ENCODE measurements at regions not wholly inside any gene's neighbourhood (a gene's known extent, or its start where the extent isn't known, plus 50 kb on each side); places are given as distances from the start of the nearest gene placed in this dataset.

- Histone ChIP-seq H4K20me1 (ENCODE audit: control insufficient read depth, insufficient read depth, low read length, poor library complexity, severe bottlenecking) (no peaks in the 10 kb centered on the region), H3K9me3 (ENCODE audit: control extremely low read depth in 1 of 3, control insufficient read depth in 2 of 3, insufficient read depth in 1 of 3, low read length in 2 of 3) (peaks cover 0 to 10% (median 0%) of the 10 kb centered on the region in 3 donors), H3K4me1 (ENCODE audit: control insufficient read depth in 2 of 2, insufficient read depth in 2 of 2, low read length in 2 of 2) (no peaks in the 10 kb centered on the region), H3K36me3 (replicated peaks in 1 of 2; ENCODE audit: control extremely low read depth in 1 of 2, control insufficient read depth in 1 of 2, extremely low read depth in 1 of 2, insufficient read depth in 2 of 2, low read length in 1 of 2) (no peaks in the 10 kb centered on the region), H3K27me3 (replicated peaks in 1 of 4; ENCODE audit: control extremely low read depth in 1 of 4, control insufficient read depth in 3 of 4, insufficient read depth in 4 of 4, low read length in 3 of 4) (no peaks in the 10 kb centered on the region), H3K4me2 (replicated peaks; ENCODE audit: low read depth, low read length, poor library complexity, severe bottlenecking) (no peak overlapping the region), H3K9ac (ENCODE audit: low read length) (no peak overlapping the region), H2AFZ (ENCODE audit: insufficient read depth, low read depth, low read length, poor library complexity, severe bottlenecking) (no peak overlapping the region), H3K79me2 (ENCODE audit: control insufficient read depth, insufficient read depth, low read length) (no peaks in the 10 kb centered on the region), H3K27ac (ENCODE audit: low read length in 2 of 2) (no peak overlapping the region), H3K4me3 (ENCODE audit: control extremely low read depth in 1 of 5, extremely low read depth in 1 of 5, insufficient read depth in 1 of 5, low read depth in 2 of 5, low read length in 4 of 5) (no peak overlapping the region)
- POLR2A ChIA-PET, result no interaction called here
- no peak for ATAC-seq (ENCODE audit: low read depth)
- WGBS (ENCODE audit: insufficient coverage), result 67% methylated on average over 2 of the region's 3 CpGs
- CTCF ChIA-PET, result no interaction called here
- Mint-ChIP-seq H3K9me3 (ENCODE audit: insufficient read depth) (no peaks in the 10 kb centered on the region), H3K4me1 (no peaks in the 10 kb centered on the region), H3K27me3 (peaks cover 4% of the 10 kb centered on the region), H3K27ac (no peak overlapping the region), H3K4me3 (no peak overlapping the region)
- no peak for DNase-seq
- intact Hi-C loops (cut with micrococcal nuclease), result no loop called here
- no peak for TF ChIP-seq EZH2 (IDR thresholded peaks at IDR 0.05; ENCODE audit: borderline replicate concordance, insufficient read depth, low read depth, low read length, poor library complexity, severe bottlenecking)
- no peak for TF ChIP-seq CTCF (IDR thresholded peaks at IDR 0.05)
Measured at GRCh38 chr1:213538251-213538650, 449.5 kb upstream of the PROX1 start.

- no peak for TF ChIP-seq CTCF (IDR thresholded peaks at IDR 0.05)
- no peak for TF ChIP-seq EZH2 (IDR thresholded peaks at IDR 0.05; ENCODE audit: borderline replicate concordance, insufficient read depth, low read depth, low read length, poor library complexity, severe bottlenecking)
- H3K27me3 Mint-ChIP-seq, result peaks cover 4% of the 10 kb centered on the region
Measured at GRCh38 chr1:213539464-213539863, 448.3 kb upstream of the PROX1 start.

More at GRCh38 chr1:213539464-213539863, 448.3 kb upstream of the PROX1 start:
- Histone ChIP-seq H3K27me3 (replicated peaks in 1 of 4; ENCODE audit: control extremely low read depth in 1 of 4, control insufficient read depth in 3 of 4, insufficient read depth in 4 of 4, low read length in 3 of 4) (no peaks in the 10 kb centered on the region), H3K9ac (ENCODE audit: low read length) (no peak overlapping the region), H3K79me2 (ENCODE audit: control insufficient read depth, insufficient read depth, low read length) (no peaks in the 10 kb centered on the region), H3K4me1 (ENCODE audit: control insufficient read depth in 2 of 2, insufficient read depth in 2 of 2, low read length in 2 of 2) (no peaks in the 10 kb centered on the region), H3K36me3 (replicated peaks in 1 of 2; ENCODE audit: control extremely low read depth in 1 of 2, control insufficient read depth in 1 of 2, extremely low read depth in 1 of 2, insufficient read depth in 2 of 2, low read length in 1 of 2) (no peaks in the 10 kb centered on the region), H2AFZ (ENCODE audit: insufficient read depth, low read depth, low read length, poor library complexity, severe bottlenecking) (no peak overlapping the region), H3K9me3 (ENCODE audit: control extremely low read depth in 1 of 3, control insufficient read depth in 2 of 3, insufficient read depth in 1 of 3, low read length in 2 of 3) (peaks cover 0 to 10% (median 0%) of the 10 kb centered on the region in 3 donors), H3K4me3 (ENCODE audit: control extremely low read depth in 1 of 5, extremely low read depth in 1 of 5, insufficient read depth in 1 of 5, low read depth in 2 of 5, low read length in 4 of 5) (no peak overlapping the region), H3K4me2 (replicated peaks; ENCODE audit: low read depth, low read length, poor library complexity, severe bottlenecking) (no peak overlapping the region), H3K27ac (ENCODE audit: low read length in 2 of 2) (no peak overlapping the region), H4K20me1 (ENCODE audit: control insufficient read depth, insufficient read depth, low read length, poor library complexity, severe bottlenecking) (no peaks in the 10 kb centered on the region)
- no peak overlapping the region for H3K4me3 Mint-ChIP-seq
- CTCF ChIA-PET, result no interaction called here
- 83% methylated on average over 1 of the region's 4 CpGs for WGBS (ENCODE audit: insufficient coverage)
- H3K9me3 Mint-ChIP-seq (ENCODE audit: insufficient read depth), result no peaks in the 10 kb centered on the region
- DNase-seq (no peak), ATAC-seq (ENCODE audit: low read depth) (no peak)
- no peak overlapping the region for H3K27ac Mint-ChIP-seq
- intact Hi-C loops (cut with micrococcal nuclease), result no loop called here
- no peaks in the 10 kb centered on the region for H3K4me1 Mint-ChIP-seq
- POLR2A ChIA-PET, result no interaction called here

Data from B cell (primary cell).